H9 (cell line): ENCODE measurements at regions not wholly inside any gene's neighbourhood (a gene's known extent, or its start where the extent isn't known, plus 50 kb on each side); places are given as distances from the start of the nearest gene placed in this dataset.

Experiments used
- DNase-seq: peaks from one replicate; pipeline ENCODE4 v3.0.0-alpha.2; 2017
- H2AFZ ChIP-seq: one replicate; pipeline ENCODE4 v1.6.1; 2013; ENCODE audit warnings: mild to moderate bottlenecking, low read length, control low read depth, moderate library complexity
- H2AK5ac ChIP-seq: 2 replicates; pipeline ENCODE4 v1.6.1; 2013; ENCODE audit warnings: low read length, control low read depth, mixed read lengths; ENCODE audit not compliant: insufficient read length
- H2BK120ac ChIP-seq: one replicate; pipeline ENCODE4 v1.6.1; 2013; ENCODE audit warnings: low read depth, mild to moderate bottlenecking, low read length, control low read depth, inconsistent platforms; ENCODE audit not compliant: poor library complexity, severe bottlenecking
- H2BK12ac ChIP-seq: 2 replicates; pipeline ENCODE4 v1.6.1; 2013; ENCODE audit warnings: low read length, control low read depth, mixed read lengths, low read depth; ENCODE audit not compliant: insufficient read length
- H2BK15ac ChIP-seq: 2 replicates; pipeline ENCODE4 v1.6.1; 2013; ENCODE audit warnings: low read depth, low read length, control low read depth
- H2BK20ac ChIP-seq: one replicate; pipeline ENCODE4 v1.6.1; 2013; ENCODE audit warnings: low read depth, mild to moderate bottlenecking, low read length, control low read depth, inconsistent platforms; ENCODE audit not compliant: poor library complexity, severe bottlenecking
- H2BK5ac ChIP-seq: 2 replicates; pipeline ENCODE4 v1.6.1; 2013; ENCODE audit warnings: low read length, control low read depth, mixed read lengths; ENCODE audit not compliant: insufficient read length
- H3K14ac ChIP-seq: 2 replicates; pipeline ENCODE4 v1.6.1; 2013; ENCODE audit warnings: low read length, control low read depth; ENCODE audit not compliant: insufficient read depth
- H3K18ac ChIP-seq: 2 replicates; pipeline ENCODE4 v1.6.1; 2013; ENCODE audit warnings: low read depth, mild to moderate bottlenecking, mixed read lengths, low read length, control low read depth; ENCODE audit not compliant: insufficient read length
- H3K23ac ChIP-seq: 2 replicates; pipeline ENCODE4 v1.6.1; 2013; ENCODE audit warnings: low read length, control low read depth, mixed read lengths, low read depth; ENCODE audit not compliant: insufficient read length
- H3K23me2 ChIP-seq: 2 replicates; pipeline ENCODE4 v1.6.1; 2013; ENCODE audit warnings: low read depth, mild to moderate bottlenecking, mixed read lengths, low read length, control low read depth; ENCODE audit not compliant: insufficient read length, poor library complexity, severe bottlenecking
- H3K27ac ChIP-seq: 2 replicates; pipeline ENCODE4 v1.5.1; 2013; ENCODE audit warnings: low read length, control low read depth, mixed read lengths, low read depth; ENCODE audit not compliant: insufficient read length
- H3K27me3 ChIP-seq: 2 replicates; pipeline ENCODE4 v1.6.1; 2013; ENCODE audit warnings: low read length, control low read depth, inconsistent platforms; ENCODE audit not compliant: insufficient read depth
- H3K4ac ChIP-seq: 2 replicates; pipeline ENCODE4 v1.6.1; 2013; ENCODE audit warnings: low read depth, mild to moderate bottlenecking, control low read depth, inconsistent platforms, low read length, moderate library complexity
- H3K4me1 ChIP-seq: 2 replicates; pipeline ENCODE4 v1.6.1; 2013; ENCODE audit warnings: low read length, control low read depth, inconsistent platforms; ENCODE audit not compliant: insufficient read depth
- H3K4me2 ChIP-seq: 2 replicates; pipeline ENCODE4 v1.6.1; 2013; ENCODE audit warnings: low read length, control low read depth, mixed read lengths; ENCODE audit not compliant: insufficient read length, insufficient read depth
- H3K56ac ChIP-seq: 2 replicates; pipeline ENCODE4 v1.6.1; 2013; ENCODE audit warnings: low read depth, mild to moderate bottlenecking, mixed read lengths, low read length, control low read depth; ENCODE audit not compliant: insufficient read length
- H3K79me1 ChIP-seq: 2 replicates; pipeline ENCODE4 v1.6.1; 2013; ENCODE audit warnings: low read depth, mild to moderate bottlenecking, moderate library complexity, low read length, control low read depth, inconsistent platforms; ENCODE audit not compliant: insufficient read depth, poor library complexity, severe bottlenecking
- H3K79me2 ChIP-seq: 2 replicates; pipeline ENCODE4 v1.6.1; 2013; ENCODE audit warnings: low read length, control low read depth, inconsistent platforms; ENCODE audit not compliant: insufficient read depth
- H3K9ac ChIP-seq: 2 replicates; pipeline ENCODE4 v1.6.1; 2013; ENCODE audit warnings: low read length, control low read depth, mixed read lengths; ENCODE audit not compliant: insufficient read length; ENCODE audit errors: extremely low read depth
- H3K9me3 ChIP-seq: one replicate; pipeline ENCODE4 v1.6.1; 2013; ENCODE audit warnings: low read depth, low read length, inconsistent platforms; ENCODE audit not compliant: control insufficient read depth
- H3T11ph ChIP-seq: one replicate; pipeline ENCODE4 v1.6.1; 2013; ENCODE audit warnings: mild to moderate bottlenecking, low read length, control low read depth, inconsistent platforms
- H4K20me1 ChIP-seq: one replicate; pipeline ENCODE4 v1.6.1; 2013; ENCODE audit not compliant: control insufficient read depth, insufficient read length, insufficient read depth
- H4K5ac ChIP-seq: 2 replicates; pipeline ENCODE4 v1.6.1; 2013; ENCODE audit warnings: low read depth, mild to moderate bottlenecking, mixed read lengths, low read length, control low read depth; ENCODE audit not compliant: insufficient read length
- H4K8ac ChIP-seq: replicated peaks from 2 replicates; pipeline ENCODE4 v1.6.1; 2013; ENCODE audit warnings: low read length, control low read depth, mixed read lengths, low read depth; ENCODE audit not compliant: insufficient read length
- H4K91ac ChIP-seq: 2 replicates; pipeline ENCODE4 v1.6.1; 2013; ENCODE audit warnings: low read depth, mild to moderate bottlenecking, moderate library complexity, mixed read lengths, low read length, control low read depth; ENCODE audit not compliant: insufficient read length
- H3K27ac Mint-ChIP-seq, 3 experiments: 2 replicates in 2 of 3; 3 replicates in 1 of 3; pipeline ENCODE4 v1.8.0; 2020 to 2021; ENCODE audit warnings: mixed read lengths in 3 of 3, mild to moderate bottlenecking in 1 of 3, moderate library complexity in 1 of 3
- H3K27me3 Mint-ChIP-seq: 2 replicates; pipeline ENCODE4 v1.8.0; 2021; ENCODE audit warnings: low read depth, mild to moderate bottlenecking, moderate library complexity, mixed read lengths
- H3K36me3 Mint-ChIP-seq, 3 experiments: 2 replicates in 2 of 3; 3 replicates in 1 of 3; pipeline ENCODE4 v1.8.0; 2020 to 2021; ENCODE audit warnings: low read depth in 3 of 3, mixed read lengths in 3 of 3; ENCODE audit not compliant: insufficient read depth in 1 of 3
- H3K4me1 Mint-ChIP-seq, 2 experiments: 2 replicates each; pipeline ENCODE4 v1.8.0; 2020; ENCODE audit warnings: mixed read lengths in 2 of 2
- H3K4me3 Mint-ChIP-seq, 2 experiments: 2 replicates in 1 of 2; 3 replicates in 1 of 2; pipeline ENCODE4 v1.8.0; 2020 to 2021; ENCODE audit warnings: mild to moderate bottlenecking in 2 of 2, mixed read lengths in 2 of 2, moderate library complexity in 1 of 2
- H3K9me3 Mint-ChIP-seq, 2 experiments: 2 replicates in 1 of 2; 3 replicates in 1 of 2; pipeline ENCODE4 v1.8.0; 2020; ENCODE audit warnings: mild to moderate bottlenecking in 2 of 2, mixed read lengths in 2 of 2, moderate library complexity in 1 of 2
- CTCF ChIP-seq: fragments of 200-600 bp; sonication (generic); conservative IDR thresholded peaks from 3 replicates; pipeline ENCODE4 v1.8.0; 2021; ENCODE audit warnings: antibody characterized with exemption, mild to moderate bottlenecking
- WGBS: extraction: QIAGEN DNeasy Blood & Tissue Kit; methylation state at CpG from one replicate; pipeline ENCODE4 v1.1.7; 2013; ENCODE audit warnings: missing lambda C conversion rate, low lambda C conversion rate, mixed read lengths; ENCODE audit not compliant: insufficient read length; ENCODE audit errors: extremely low coverage; 5-methylcytosine and 5-hydroxymethylcytosine counted together

- Histone ChIP-seq H3K4ac (no peak overlapping the region), H3K79me1 (no peaks in the 10 kb centered on the region), H3K27me3 (no peaks in the 10 kb centered on the region), H3K23me2 (no peaks in the 10 kb centered on the region), H2BK5ac (no peak overlapping the region), H2BK20ac (no peak overlapping the region), H2BK12ac (no peak overlapping the region), H2BK120ac (no peak overlapping the region), H3K4me2 (no peak overlapping the region), H3K23ac (no peak overlapping the region), H3K9ac (no peak overlapping the region), H3K9me3 (no peaks in the 10 kb centered on the region), H4K91ac (no peak overlapping the region), H4K8ac (no peak overlapping the region), H3T11ph (no peak overlapping the region), H3K18ac (no peak overlapping the region), H2AK5ac (no peak overlapping the region), H3K14ac (no peak overlapping the region), H4K20me1 (no peaks in the 10 kb centered on the region), H3K79me2 (no peaks in the 10 kb centered on the region), H3K4me1 (peaks cover 6% of the 10 kb centered on the region; the same call in 1 of the 2 replicates), H2AFZ (no peak overlapping the region), H3K27ac (no peak overlapping the region), H4K5ac (no peak overlapping the region), H2BK15ac (no peak overlapping the region), H3K56ac (no peak overlapping the region)
- H3K27me3 Mint-ChIP-seq, result no peaks in the 10 kb centered on the region
- H3K9me3 Mint-ChIP-seq, result peaks cover 0 to 3% of the 10 kb centered on the region in 2 experiments; a peak in 1 of 5 replicates
- no peaks in the 10 kb centered on the region for H3K36me3 Mint-ChIP-seq
- peak; percentile 73 for TF ChIP-seq CTCF
- no peak overlapping the region for H3K4me3 Mint-ChIP-seq
- DNase-seq, result no peak
- peaks cover 42% of the 10 kb centered on the region in 2 experiments for H3K4me1 Mint-ChIP-seq
- WGBS, result no CpG with 5 or more reads among the region's 4 CpGs
- no peak overlapping the region for H3K27ac Mint-ChIP-seq
These were observed 181.9 kb upstream of the KBTBD8 start for GRCh38 chr3:66816090-66816761.
